Kidney epithelial cell (primary cell): ENCODE measurements at regions not wholly inside any gene's neighbourhood (a gene's known extent, or its start where the extent isn't known, plus 50 kb on each side); places are given as distances from the start of the nearest gene placed in this dataset.

Experiments
- DNase-seq: peaks from one replicate; pipeline ENCODE4 v3.0.0-alpha.2; 2010; ENCODE audit warnings: low read depth
- H3K27me3 ChIP-seq: 2 replicates; pipeline ENCODE4 v1.6.0; 2011; ENCODE audit warnings: low read length; ENCODE audit not compliant: control insufficient read depth, insufficient read depth
- H3K36me3 ChIP-seq: 2 replicates; pipeline ENCODE4 v1.5.1; 2011; ENCODE audit warnings: low read length; ENCODE audit not compliant: control insufficient read depth, insufficient read depth
- H3K4me3 ChIP-seq: 2 replicates; pipeline ENCODE4 v1.5.1; 2011; ENCODE audit warnings: low read depth, mild to moderate bottlenecking, control low read depth, low read length
- CTCF ChIP-seq: IDR thresholded peaks from 2 replicates; pipeline ENCODE4 v1.5.1; 2011; ENCODE audit warnings: mild to moderate bottlenecking, moderate library complexity, low read length, control low read depth, inconsistent platforms; ENCODE audit not compliant: insufficient read depth, poor library complexity, severe bottlenecking

DNA sequence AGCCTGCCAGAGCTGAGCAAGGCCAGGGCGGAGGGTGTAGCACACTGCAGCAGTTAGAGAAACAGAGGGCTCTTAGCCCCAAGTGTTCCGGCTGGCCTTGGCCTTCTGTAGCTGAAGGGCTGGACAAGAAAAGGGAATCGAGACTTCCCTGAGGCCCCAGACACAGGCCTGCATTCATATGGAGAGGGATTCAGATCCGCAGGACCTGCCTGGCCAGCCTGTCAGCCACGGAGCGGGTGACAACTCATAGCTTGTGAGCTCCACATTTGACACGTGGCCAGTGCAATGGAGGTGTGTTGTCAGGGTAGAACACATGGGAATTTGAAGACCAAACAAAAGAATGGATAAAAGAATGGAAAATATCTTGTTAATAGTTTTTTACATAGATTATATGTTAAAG, 182.2 kb upstream of the GSC start:
- Histone ChIP-seq H3K4me3 (no peak overlapping the region), H3K36me3 (no peaks in the 10 kb centered on the region), H3K27me3 (no peaks in the 10 kb centered on the region)
- no peak for DNase-seq
- no peak for TF ChIP-seq CTCF

- Histone ChIP-seq H3K4me3 (no peak overlapping the region), H3K36me3 (no peaks in the 10 kb centered on the region), H3K27me3 (no peaks in the 10 kb centered on the region)
- TF ChIP-seq CTCF: no peak
- no peak for DNase-seq
Measured at GRCh38 chr14:94946244-94946643, 176.3 kb upstream of the GSC start.

DNA sequence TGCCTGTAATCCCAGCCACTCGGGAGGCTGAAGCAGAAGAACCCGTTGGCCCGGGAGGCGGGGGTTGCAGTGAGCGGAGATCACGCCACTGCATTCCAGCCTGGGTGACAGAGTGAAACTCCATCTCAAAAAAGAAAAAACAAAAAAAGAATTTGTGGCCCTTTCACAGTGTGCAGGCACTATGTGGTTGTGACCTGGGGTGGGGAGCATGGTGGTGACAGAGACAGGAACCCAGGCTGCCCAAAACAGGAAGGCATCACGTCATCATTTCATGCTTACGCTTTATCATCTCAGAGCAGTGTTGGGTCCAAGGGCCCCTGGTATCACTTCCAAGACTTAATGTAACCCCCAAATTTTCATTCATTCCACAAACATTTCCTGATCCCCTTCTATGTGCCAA, 175.7 kb upstream of the GSC start:
- Histone ChIP-seq H3K36me3 (no peaks in the 10 kb centered on the region), H3K27me3 (no peaks in the 10 kb centered on the region), H3K4me3 (no peak overlapping the region)
- DNase-seq: no peak
- TF ChIP-seq CTCF: no peak

DNA sequence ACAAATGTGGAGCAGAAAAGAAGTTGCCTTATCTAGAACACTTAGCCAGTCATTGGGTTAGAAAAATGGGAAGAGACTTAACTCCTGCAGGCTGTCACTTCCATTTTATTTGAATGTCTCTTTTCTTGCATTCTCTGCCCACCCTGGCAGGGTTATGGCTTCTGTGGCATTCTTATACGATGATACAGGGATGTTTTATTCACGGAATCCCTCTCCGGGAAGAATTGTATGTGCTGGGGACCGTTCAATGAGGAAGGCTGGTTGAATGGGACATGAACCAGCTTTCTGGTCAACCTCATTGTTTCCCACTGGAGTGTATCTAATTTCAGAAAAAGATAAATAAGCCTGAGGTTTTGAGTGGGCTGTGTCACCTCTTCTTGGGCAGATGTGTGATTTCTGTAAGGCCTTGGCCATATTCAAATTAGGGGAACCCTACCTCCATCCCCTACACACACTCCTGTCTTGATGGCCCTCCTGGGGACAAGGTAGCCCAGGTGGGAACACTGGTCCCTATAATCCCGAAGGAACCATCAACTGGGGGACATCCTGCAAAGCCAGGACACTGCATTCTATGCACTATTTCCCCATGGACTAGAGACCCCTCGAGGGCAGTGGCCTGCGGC, 174.8 kb upstream of the GSC start:
- TF ChIP-seq CTCF: no peak
- no peaks in the 10 kb centered on the region for H3K27me3 ChIP-seq
- no peaks in the 10 kb centered on the region for H3K36me3 ChIP-seq
- no peak for DNase-seq
- H3K4me3 ChIP-seq: no peak overlapping the region

DNA sequence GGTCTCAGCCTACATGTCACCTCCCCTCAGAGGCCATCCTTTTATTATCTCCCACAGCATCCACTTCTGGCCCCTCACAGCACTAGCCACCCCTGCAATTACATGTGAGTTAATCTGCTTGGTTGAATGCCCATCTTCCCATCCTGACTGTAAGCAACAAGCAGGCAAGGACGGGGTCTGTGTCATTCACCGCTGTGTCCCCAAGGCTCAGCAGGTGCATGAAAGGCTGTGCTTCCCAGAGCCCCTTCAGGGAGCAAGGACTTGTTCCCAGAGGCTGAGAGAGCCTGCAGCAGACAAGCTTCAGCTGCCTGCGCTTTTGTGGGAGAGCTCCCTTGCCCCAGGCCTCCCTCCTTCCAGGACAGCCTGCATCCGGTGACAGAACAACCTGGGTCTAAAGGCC, 172.7 kb upstream of the GSC start:
- Histone ChIP-seq H3K36me3 (no peaks in the 10 kb centered on the region), H3K27me3 (peaks cover 6% of the 10 kb centered on the region), H3K4me3 (no peak overlapping the region)
- no peak for TF ChIP-seq CTCF
- no peak for DNase-seq

- H3K4me3 ChIP-seq: no peak overlapping the region
- no peaks in the 10 kb centered on the region for H3K36me3 ChIP-seq
- no peak for DNase-seq
Measured at GRCh38 chr14:94941311-94941710, 171.4 kb upstream of the GSC start.

More at GRCh38 chr14:94941311-94941710, 171.4 kb upstream of the GSC start:
- peaks cover 11% of the 10 kb centered on the region for H3K27me3 ChIP-seq
- TF ChIP-seq CTCF: no peak
